Prostate gland (tissue), 2 donors: ENCODE measurements at regions not wholly inside any gene's neighbourhood (a gene's known extent, or its start where the extent isn't known, plus 50 kb on each side); places are given as distances from the start of the nearest gene placed in this dataset.

Experiments used
- CTCF ChIP-seq, 4 experiments: fragments of 200-600 bp in 2 of 4; fragments of 450-650 bp in 2 of 4; sonication (generic) in 2 of 4; IDR thresholded peaks; 1 replicate in 3 of 4; 2 replicates in 1 of 4; pipeline ENCODE4 v1.5.1; 2016 to 2019; ENCODE audit warnings: antibody characterized with exemption in 4 of 4, mild to moderate bottlenecking in 2 of 4, moderate library complexity in 2 of 4
- POLR2A ChIP-seq: fragments of 450-650 bp; IDR thresholded peaks from one replicate; pipeline ENCODE4 v1.6.1; 2016; ENCODE audit warnings: antibody characterized with exemption, mild to moderate bottlenecking
- POLR2AphosphoS5 ChIP-seq: sonication (generic); formaldehyde crosslinking; IDR thresholded peaks from one replicate; pipeline ENCODE4 v1.6.1; 2017; ENCODE audit warnings: antibody characterized with exemption

GRCh38 chr12:3367750-3368444, 123.1 kb upstream of the PRMT8 start:
- TF ChIP-seq CTCF (IDR thresholded peaks at IDR 0.05) (no peak), POLR2A (no peak), POLR2AphosphoS5 (no peak)
